Transverse colon (tissue), 4 donors: ENCODE measurements at regions not wholly inside any gene's neighbourhood (a gene's known extent, or its start where the extent isn't known, plus 50 kb on each side); places are given as distances from the start of the nearest gene placed in this dataset.

Source experiments
- DNase-seq: peaks from one replicate; pipeline ENCODE4 v3.0.0-alpha.2; 2019
- H3K27ac ChIP-seq, 4 donors: fragments of 200-600 bp; sonication (generic); 2 replicates each; pipeline ENCODE4 v1.5.1; 2016 to 2018; ENCODE audit warnings: inconsistent platforms in 4 of 4
- H3K27me3 ChIP-seq: fragments of 200-600 bp; sonication (generic); 2 replicates; pipeline ENCODE4 v1.5.1; 2017; ENCODE audit warnings: inconsistent platforms
- H3K36me3 ChIP-seq, 4 donors: fragments of 200-600 bp; sonication (generic); 2 replicates each; pipeline ENCODE4 v1.5.1; 2017 to 2019; ENCODE audit warnings: inconsistent platforms in 4 of 4
- H3K4me1 ChIP-seq, 4 donors: fragments of 200-600 bp; sonication (generic); 2 replicates each; pipeline ENCODE4 v1.5.1; 2017 to 2020; ENCODE audit warnings: inconsistent platforms in 4 of 4
- H3K4me3 ChIP-seq, 4 donors: fragments of 200-600 bp; sonication (generic); 1 replicate in 1 of 4; 2 replicates in 3 of 4; pipeline versions ENCODE4 v1.5.1 to v1.6.1; 2017 to 2019; ENCODE audit warnings: inconsistent platforms in 4 of 4
- H3K9me3 ChIP-seq, 2 donors: fragments of 200-600 bp; sonication (generic); 2 replicates each; pipeline ENCODE4 v1.5.1; 2017 to 2019; ENCODE audit warnings: inconsistent platforms in 2 of 2
- CTCF ChIP-seq, 5 experiments: fragments of 200-600 bp in 3 of 5; fragments of 450-650 bp in 2 of 5; sonication (generic) in 3 of 5; IDR thresholded peaks; 1 replicate in 2 of 5; 2 replicates in 3 of 5; pipeline ENCODE4 v1.5.1; 2016 to 2017; ENCODE audit warnings: antibody characterized with exemption in 5 of 5, inconsistent platforms in 3 of 5, mild to moderate bottlenecking in 2 of 5, moderate library complexity in 1 of 5
- EP300 ChIP-seq: sonication (generic); formaldehyde crosslinking; IDR thresholded peaks from one replicate; pipeline ENCODE4 v1.6.1; 2017; ENCODE audit warnings: antibody characterized with exemption, low read depth
- POLR2A ChIP-seq: fragments of 450-650 bp; IDR thresholded peaks from one replicate; pipeline ENCODE4 v1.6.1; 2016; ENCODE audit warnings: antibody characterized with exemption, mild to moderate bottlenecking, moderate library complexity
- POLR2AphosphoS5 ChIP-seq, 3 donors: sonication (generic); formaldehyde crosslinking; IDR thresholded peaks; one replicate each; pipeline ENCODE4 v1.6.1; 2016; ENCODE audit warnings: antibody characterized with exemption in 3 of 3
- WGBS, 2 donors: methylation state at CpG; one replicate each; pipeline ENCODE4 v1.1.5; 2018; ENCODE audit warnings: low coverage in 1 of 2; 5-methylcytosine and 5-hydroxymethylcytosine counted together
- in situ Hi-C, 4 donors: fragments of 200-750 bp; cut with MboI; loops; one replicate each; pipeline versions ENCODE4 v1.15.0 to v1.15.1; 2017; ENCODE audit warnings: low sequenced_read_pairs in 3 of 4, low pct_ligation_motif_present in 1 of 4, low pct_unique_long_range_greater_than_20kb in 1 of 4
- intact Hi-C: fragments of 100-400 bp; cut with DNase I; formaldehyde crosslinking; loops from one replicate; pipeline ENCODE4 v1.15.1; 2023; ENCODE audit warnings: low total_unique reads

- in situ Hi-C loops (no loop called here), intact Hi-C loops (no loop called here)
- Histone ChIP-seq H3K9me3 (no peaks in the 10 kb centered on the region), H3K27me3 (no peaks in the 10 kb centered on the region), H3K4me1 (no peaks in the 10 kb centered on the region), H3K4me3 (no peak overlapping the region), H3K36me3 (no peaks in the 10 kb centered on the region), H3K27ac (no peak overlapping the region)
- no peak for DNase-seq
- 70 to 74% methylated on average over 3 to 6 of the region's 6 CpGs for WGBS, 2 donors
- TF ChIP-seq POLR2AphosphoS5 (IDR thresholded peaks at IDR 0.05) (no peak), CTCF (IDR thresholded peaks at IDR 0.05) (no peak), POLR2A (no peak), EP300 (no peak)
Measured at GRCh38 chr14:97850886-97851285, 1053.7 kb downstream of the VRK1 start.

- Histone ChIP-seq H3K4me1 (no peaks in the 10 kb centered on the region), H3K4me3 (no peak overlapping the region), H3K27ac (no peak overlapping the region), H3K27me3 (no peaks in the 10 kb centered on the region), H3K36me3 (no peaks in the 10 kb centered on the region), H3K9me3 (no peaks in the 10 kb centered on the region)
- TF ChIP-seq CTCF (IDR thresholded peaks at IDR 0.05), result no peak
- no peak for TF ChIP-seq POLR2AphosphoS5 (IDR thresholded peaks at IDR 0.05)
- no peak for TF ChIP-seq EP300
- no peak for TF ChIP-seq POLR2A
- WGBS, 2 donors, result 67 to 100% methylated on average over 1 to 15 of the region's 15 CpGs
- intact Hi-C loops (no loop called here), in situ Hi-C loops (no loop called here)
- no peak for DNase-seq
Measured at GRCh38 chr14:97851428-97851995, 1054.3 kb downstream of the VRK1 start.

GRCh38 chr14:97854918-97855317 is 1057.7 kb downstream of the VRK1 start:
- 59 to 80% methylated on average over 2 to 9 of the region's 9 CpGs for WGBS, 2 donors
- Histone ChIP-seq H3K4me3 (no peak overlapping the region), H3K9me3 (no peaks in the 10 kb centered on the region), H3K27ac (no peak overlapping the region), H3K27me3 (no peaks in the 10 kb centered on the region), H3K4me1 (no peaks in the 10 kb centered on the region), H3K36me3 (no peaks in the 10 kb centered on the region)
- DNase-seq, result no peak
- TF ChIP-seq CTCF (IDR thresholded peaks at IDR 0.05), result no peak
- no peak for TF ChIP-seq POLR2A
- TF ChIP-seq POLR2AphosphoS5 (IDR thresholded peaks at IDR 0.05), result no peak
- no peak for TF ChIP-seq EP300
- in situ Hi-C loops, result no loop called here
- intact Hi-C loops, result no loop called here

GRCh38 chr14:97866195-97866594 is 1069.0 kb downstream of the VRK1 start:
- Histone ChIP-seq H3K36me3 (no peaks in the 10 kb centered on the region), H3K27me3 (no peaks in the 10 kb centered on the region), H3K4me3 (no peak overlapping the region), H3K27ac (no peak overlapping the region), H3K9me3 (no peaks in the 10 kb centered on the region), H3K4me1 (no peaks in the 10 kb centered on the region)
- no peak for DNase-seq
- in situ Hi-C loops (no loop called here), intact Hi-C loops (no loop called here)
- TF ChIP-seq POLR2A, result no peak
- no peak for TF ChIP-seq EP300
- TF ChIP-seq CTCF (IDR thresholded peaks at IDR 0.05), result no peak
- no peak for TF ChIP-seq POLR2AphosphoS5 (IDR thresholded peaks at IDR 0.05)
- 40 to 55% methylated on average over 1 to 2 of the region's 2 CpGs for WGBS, 2 donors
